SK-N-SH (cell line): ENCODE measurements at regions not wholly inside any gene's neighbourhood (a gene's known extent, or its start where the extent isn't known, plus 50 kb on each side); places are given as distances from the start of the nearest gene placed in this dataset.
"Not testable (repeated sequence)": the region's sequence is repeated elsewhere in the genome, so short reads cannot be mapped to it uniquely, and the experiment has no call there.

Experiments
- CTCF ChIA-PET: fragments of 300-600, 350-600 bp; formaldehyde crosslinking; extraction: SDS; loops from one replicate; lab custom pipeline; 2021; lab: Yijun Ruan, JAX
- POLR2A ChIA-PET: fragments of 350-600 bp; sonication (Branson Sonifier 250); formaldehyde crosslinking; extraction: SDS; loops from one replicate; lab custom pipeline; 2020; ENCODE audit warnings: antibody characterized with exemption, inconsistent platforms; lab: Yijun Ruan, JAX
- DNase-seq: peaks from one replicate; pipeline ENCODE4 v3.0.0; 2012
- H2AFZ ChIP-seq: fragments of 200-600 bp; sonication (generic); 2 replicates; pipeline ENCODE4 v1.8.1; 2016; ENCODE audit warnings: antibody characterized with exemption, mild to moderate bottlenecking, low read depth
- H3F3A ChIP-seq: fragments of 200-600 bp; sonication (generic); replicated peaks from 2 replicates; pipeline ENCODE3; 2016; ENCODE audit warnings: antibody characterized with exemption, mild to moderate bottlenecking; ENCODE audit not compliant: insufficient read depth
- H3K27ac ChIP-seq, 2 experiments: fragments of 200-500 bp in 1 of 2; fragments of 200-600 bp in 1 of 2; sonication (Bioruptor generic) in 1 of 2; sonication (generic), shearing (Covaris generic) in 1 of 2; 2 replicates each; pipeline versions ENCODE4 v1.5.1 to v1.6.1; 2014 to 2016; ENCODE audit warnings: low read depth in 2 of 2, inconsistent platforms in 1 of 2, low read length in 1 of 2, mild to moderate bottlenecking in 1 of 2, mixed read lengths in 1 of 2
- H3K27me3 ChIP-seq: fragments of 200-600 bp; sonication (generic), shearing (Covaris generic); 2 replicates; pipeline ENCODE4 v1.6.1; 2016; ENCODE audit warnings: mixed run types; ENCODE audit not compliant: insufficient read depth
- H3K36me3 ChIP-seq, 2 experiments: fragments of 200-500 bp in 1 of 2; fragments of 200-600 bp in 1 of 2; sonication (Bioruptor generic) in 1 of 2; sonication (generic) in 1 of 2; replicated peaks in 1 of 2; 2 replicates each; pipeline versions ENCODE3 to v1.5.1; 2014 to 2016; ENCODE audit warnings: low read length in 1 of 2, mild to moderate bottlenecking in 1 of 2; ENCODE audit not compliant: insufficient read depth in 2 of 2, control insufficient read depth in 1 of 2
- H3K4me1 ChIP-seq, 2 experiments: fragments of 200-500 bp in 1 of 2; fragments of 200-600 bp in 1 of 2; sonication (Bioruptor generic) in 1 of 2; sonication (generic), shearing (Covaris generic) in 1 of 2; 2 replicates each; pipeline versions ENCODE4 v1.5.1 to v1.6.1; 2014 to 2016; ENCODE audit warnings: low read depth in 1 of 2, low read length in 1 of 2, mixed run types in 1 of 2; ENCODE audit not compliant: insufficient read depth in 2 of 2, control insufficient read depth in 1 of 2
- H3K4me2 ChIP-seq: fragments of 200-600 bp; sonication (generic), shearing (Covaris generic); 2 replicates; pipeline ENCODE4 v1.6.1; 2017; ENCODE audit warnings: mixed run types
- H3K4me3 ChIP-seq, 2 experiments: fragments of 200-500 bp in 1 of 2; fragments of 200-600 bp in 1 of 2; sonication (Bioruptor generic) in 1 of 2; sonication (generic), shearing (Covaris generic) in 1 of 2; 2 replicates each; pipeline versions ENCODE4 v1.5.1 to v1.8.1; 2014 to 2016; ENCODE audit warnings: low read depth in 2 of 2, inconsistent platforms in 1 of 2, low read length in 1 of 2, mild to moderate bottlenecking in 1 of 2, mixed read lengths in 1 of 2, moderate library complexity in 1 of 2
- H3K79me2 ChIP-seq: fragments of 200-600 bp; sonication (generic); 2 replicates; pipeline ENCODE4 v1.8.1; 2017; ENCODE audit warnings: mild to moderate bottlenecking; ENCODE audit not compliant: insufficient read depth
- H3K9ac ChIP-seq: fragments of 200-600 bp; sonication (generic); 2 replicates; pipeline ENCODE4 v1.6.1; 2017; ENCODE audit warnings: mixed run types
- H3K9me2 ChIP-seq: fragments of 200-600 bp; sonication (generic); 2 replicates; pipeline ENCODE4 v1.6.1; 2017; ENCODE audit warnings: mixed run types
- H3K9me3 ChIP-seq: fragments of 200-600 bp; sonication (generic); 2 replicates; pipeline ENCODE4 v1.6.1; 2017; ENCODE audit warnings: mixed run types, mild to moderate bottlenecking, moderate library complexity
- H4K20me1 ChIP-seq: fragments of 200-600 bp; sonication (generic); 2 replicates; pipeline ENCODE4 v1.6.1; 2017; ENCODE audit warnings: mild to moderate bottlenecking, mixed run types; ENCODE audit not compliant: insufficient read depth
- ELF1 ChIP-seq: IDR thresholded peaks from 2 replicates; pipeline ENCODE4 v1.4.0; 2012
- EP300 ChIP-seq, 2 experiments: IDR thresholded peaks; 2 replicates each; pipeline versions ENCODE4 v1.4.0 to v1.6.1; 2012; ENCODE audit warnings: borderline replicate concordance in 1 of 2, low read depth in 1 of 2, low read length in 1 of 2
- FOSL2 ChIP-seq: IDR thresholded peaks from 2 replicates; pipeline ENCODE4 v1.4.0; 2012; ENCODE audit warnings: low read depth, mild to moderate bottlenecking, moderate library complexity, borderline replicate concordance
- FOXJ3 ChIP-seq: sonication (generic); formaldehyde crosslinking; IDR thresholded peaks from 2 replicates; pipeline ENCODE4 v1.5.1; 2020; ENCODE audit warnings: mild to moderate bottlenecking, missing genetic modification reagents
- FOXM1 ChIP-seq: IDR thresholded peaks from 2 replicates; pipeline ENCODE4 v1.4.0; 2012; ENCODE audit warnings: low read depth, mild to moderate bottlenecking
- NFIC ChIP-seq: IDR thresholded peaks from 2 replicates; pipeline ENCODE4 v1.4.0; 2012; ENCODE audit warnings: borderline replicate concordance
- NRF1 ChIP-seq: IDR thresholded peaks from 2 replicates; pipeline ENCODE4 v1.6.1; 2012; ENCODE audit warnings: low read depth, mild to moderate bottlenecking, low read length
- RAD21 ChIP-seq: IDR thresholded peaks from 2 replicates; pipeline ENCODE4 v1.6.1; 2012; ENCODE audit warnings: mild to moderate bottlenecking, low read length
- TAF1 ChIP-seq: IDR thresholded peaks from 2 replicates; pipeline ENCODE4 v1.6.1; 2012; ENCODE audit warnings: low read depth, mild to moderate bottlenecking, low read length, moderate library complexity, borderline replicate concordance
- TCF12 ChIP-seq: IDR thresholded peaks from 2 replicates; pipeline ENCODE4 v1.4.0; 2012
- YY1 ChIP-seq: IDR thresholded peaks from 2 replicates; pipeline ENCODE4 v1.4.0; 2012; ENCODE audit warnings: low read depth, mild to moderate bottlenecking
- WGBS: methylation state at CpG from one replicate; pipeline ENCODE4 v1.1.6; 2017; ENCODE audit warnings: low lambda C conversion rate; 5-methylcytosine and 5-hydroxymethylcytosine counted together
- TF ChIP-seq, protein P1 (sequence below): fragments of 200-600 bp; sonication (generic); IDR thresholded peaks from 2 replicates; pipeline ENCODE4 v1.6.1; 2017; ENCODE audit warnings: antibody characterized with exemption, mild to moderate bottlenecking, moderate library complexity
- TF ChIP-seq, protein P2 (sequence below): fragments of 150-350 bp; IDR thresholded peaks from 2 replicates; pipeline ENCODE4 v1.6.1; 2016; ENCODE audit warnings: mild to moderate bottlenecking, low read depth, low read length
- TF ChIP-seq, protein P3 (sequence below): IDR thresholded peaks from 2 replicates; pipeline ENCODE4; 2012
- TF ChIP-seq, protein P4 (sequence below): IDR thresholded peaks from 2 replicates; pipeline ENCODE4 v1.4.0; 2012; ENCODE audit warnings: low read depth

DNA sequence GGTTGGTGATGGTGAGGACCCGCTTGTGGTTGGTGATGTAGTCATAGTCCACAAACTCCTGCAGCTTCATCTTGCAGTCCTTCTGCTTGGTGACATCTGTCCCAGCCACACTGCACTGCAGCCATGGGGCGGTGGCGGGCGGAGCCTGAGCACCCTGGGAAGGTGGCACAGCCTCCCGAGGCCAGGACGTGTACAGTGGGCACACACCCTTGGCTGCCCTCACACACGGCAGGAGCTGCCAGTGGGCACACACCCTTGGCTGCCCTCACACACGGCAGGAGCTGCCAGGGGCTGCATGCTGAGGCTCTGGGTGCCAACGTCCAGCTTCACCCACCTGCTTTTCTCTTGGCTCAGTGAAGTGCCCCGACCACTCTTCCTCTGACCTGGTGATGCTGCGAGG lies 128.7 kb downstream of the TUBA3C start:
- 0% methylated on average over 1 of the region's 11 CpGs for WGBS

GRCh38 chr13:19052180-19052579 lies 129.4 kb downstream of the TUBA3C start:
- Histone ChIP-seq H3K9me2 (no peaks in the 10 kb centered on the region), H3K36me3 (no peaks in the 10 kb centered on the region), H2AFZ (no peak overlapping the region), H3K9ac (no peak overlapping the region), H3K27me3 (peaks cover 9% of the 10 kb centered on the region; the same call in 1 of the 2 replicates), H3K9me3 (no peaks in the 10 kb centered on the region), H4K20me1 (no peaks in the 10 kb centered on the region), H3K4me3 (no peak overlapping the region), H3K4me1 (no peaks in the 10 kb centered on the region), H3K4me2 (no peak overlapping the region), H3F3A (no peaks in the 10 kb centered on the region), H3K79me2 (no peaks in the 10 kb centered on the region), H3K27ac (no peak overlapping the region)
- DNase-seq, result no peak
- WGBS, result 9% methylated on average over 6 of the region's 6 CpGs
- TF ChIP-seq TAF1, result no peak
- CTCF ChIA-PET, result no interaction called here
- POLR2A ChIA-PET, result no interaction called here

More for the DNA sequence above, 128.7 kb downstream of the TUBA3C start:
- no peaks in the 10 kb centered on the region for H4K20me1 ChIP-seq
- H3K4me3 ChIP-seq, result no peak overlapping the region
- no peaks in the 10 kb centered on the region for H3K36me3 ChIP-seq
- H3K9ac ChIP-seq, result no peak overlapping the region
- no peaks in the 10 kb centered on the region for H3K79me2 ChIP-seq
- no peaks in the 10 kb centered on the region for H3K9me2 ChIP-seq
- DNase-seq, result no peak
- no peaks in the 10 kb centered on the region for H3K9me3 ChIP-seq
- peaks cover 9% of the 10 kb centered on the region; the same call in 1 of the 2 replicates for H3K27me3 ChIP-seq
- H3K4me1 ChIP-seq, result no peaks in the 10 kb centered on the region
- POLR2A ChIA-PET, result no interaction called here
- CTCF ChIA-PET, result no interaction called here
- TF ChIP-seq EP300 (IDR thresholded peaks at IDR 0.05; ENCODE audit: borderline replicate concordance in 1 of 2, low read depth in 1 of 2, low read length in 1 of 2), result no peak
- TF ChIP-seq FOSL2, result no peak
- H3K27ac ChIP-seq, result no peak overlapping the region
- H2AFZ ChIP-seq, result no peak overlapping the region
- no peaks in the 10 kb centered on the region for H3F3A ChIP-seq
- H3K4me2 ChIP-seq, result no peak overlapping the region

GRCh38 chr13:19050901-19051300 lies 130.7 kb downstream of the TUBA3C start:
- no peaks in the 10 kb centered on the region for H3K4me1 ChIP-seq
- no peak overlapping the region for H3K9ac ChIP-seq
- no peak for DNase-seq
- no peaks in the 10 kb centered on the region for H3K9me3 ChIP-seq
- H3K27me3 ChIP-seq, result 0 out of 2 replicates have a peak, but pooled peaks cover 9% of the 10 kb centered on the region
- CTCF ChIA-PET, result no interaction called here
- H3F3A ChIP-seq, result no peaks in the 10 kb centered on the region
- POLR2A ChIA-PET, result no interaction called here
- H4K20me1 ChIP-seq, result no peaks in the 10 kb centered on the region
- H3K79me2 ChIP-seq, result no peaks in the 10 kb centered on the region
- WGBS, result 0% methylated on average over 7 of the region's 10 CpGs
- no peak overlapping the region for H3K4me3 ChIP-seq
- H3K36me3 ChIP-seq, result no peaks in the 10 kb centered on the region
- no peaks in the 10 kb centered on the region for H3K9me2 ChIP-seq
- TF ChIP-seq TAF1 (no peak), FOXJ3 (CRISPR knock-in tag) (no peak), EP300 (IDR thresholded peaks at IDR 0.05; ENCODE audit: borderline replicate concordance in 1 of 2, low read depth in 1 of 2, low read length in 1 of 2) (no peak), ELF1 (no peak), FOXM1 (no peak), NFIC (no peak), YY1 (no peak), RAD21 (no peak), TCF12 (no peak), NRF1 (no peak)
- TF ChIP-seq, protein P1, sequence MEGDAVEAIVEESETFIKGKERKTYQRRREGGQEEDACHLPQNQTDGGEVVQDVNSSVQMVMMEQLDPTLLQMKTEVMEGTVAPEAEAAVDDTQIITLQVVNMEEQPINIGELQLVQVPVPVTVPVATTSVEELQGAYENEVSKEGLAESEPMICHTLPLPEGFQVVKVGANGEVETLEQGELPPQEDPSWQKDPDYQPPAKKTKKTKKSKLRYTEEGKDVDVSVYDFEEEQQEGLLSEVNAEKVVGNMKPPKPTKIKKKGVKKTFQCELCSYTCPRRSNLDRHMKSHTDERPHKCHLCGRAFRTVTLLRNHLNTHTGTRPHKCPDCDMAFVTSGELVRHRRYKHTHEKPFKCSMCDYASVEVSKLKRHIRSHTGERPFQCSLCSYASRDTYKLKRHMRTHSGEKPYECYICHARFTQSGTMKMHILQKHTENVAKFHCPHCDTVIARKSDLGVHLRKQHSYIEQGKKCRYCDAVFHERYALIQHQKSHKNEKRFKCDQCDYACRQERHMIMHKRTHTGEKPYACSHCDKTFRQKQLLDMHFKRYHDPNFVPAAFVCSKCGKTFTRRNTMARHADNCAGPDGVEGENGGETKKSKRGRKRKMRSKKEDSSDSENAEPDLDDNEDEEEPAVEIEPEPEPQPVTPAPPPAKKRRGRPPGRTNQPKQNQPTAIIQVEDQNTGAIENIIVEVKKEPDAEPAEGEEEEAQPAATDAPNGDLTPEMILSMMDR, result no peak
- TF ChIP-seq, protein P2, sequence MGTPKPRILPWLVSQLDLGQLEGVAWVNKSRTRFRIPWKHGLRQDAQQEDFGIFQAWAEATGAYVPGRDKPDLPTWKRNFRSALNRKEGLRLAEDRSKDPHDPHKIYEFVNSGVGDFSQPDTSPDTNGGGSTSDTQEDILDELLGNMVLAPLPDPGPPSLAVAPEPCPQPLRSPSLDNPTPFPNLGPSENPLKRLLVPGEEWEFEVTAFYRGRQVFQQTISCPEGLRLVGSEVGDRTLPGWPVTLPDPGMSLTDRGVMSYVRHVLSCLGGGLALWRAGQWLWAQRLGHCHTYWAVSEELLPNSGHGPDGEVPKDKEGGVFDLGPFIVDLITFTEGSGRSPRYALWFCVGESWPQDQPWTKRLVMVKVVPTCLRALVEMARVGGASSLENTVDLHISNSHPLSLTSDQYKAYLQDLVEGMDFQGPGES, result no peak
- TF ChIP-seq, protein P3, sequence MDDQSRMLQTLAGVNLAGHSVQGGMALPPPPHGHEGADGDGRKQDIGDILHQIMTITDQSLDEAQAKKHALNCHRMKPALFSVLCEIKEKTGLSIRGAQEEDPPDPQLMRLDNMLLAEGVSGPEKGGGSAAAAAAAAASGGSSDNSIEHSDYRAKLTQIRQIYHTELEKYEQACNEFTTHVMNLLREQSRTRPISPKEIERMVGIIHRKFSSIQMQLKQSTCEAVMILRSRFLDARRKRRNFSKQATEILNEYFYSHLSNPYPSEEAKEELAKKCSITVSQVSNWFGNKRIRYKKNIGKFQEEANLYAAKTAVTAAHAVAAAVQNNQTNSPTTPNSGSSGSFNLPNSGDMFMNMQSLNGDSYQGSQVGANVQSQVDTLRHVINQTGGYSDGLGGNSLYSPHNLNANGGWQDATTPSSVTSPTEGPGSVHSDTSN, result no peak
- TF ChIP-seq, protein P4, sequence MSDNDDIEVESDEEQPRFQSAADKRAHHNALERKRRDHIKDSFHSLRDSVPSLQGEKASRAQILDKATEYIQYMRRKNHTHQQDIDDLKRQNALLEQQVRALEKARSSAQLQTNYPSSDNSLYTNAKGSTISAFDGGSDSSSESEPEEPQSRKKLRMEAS, result no peak
- H3K4me2 ChIP-seq, result no peak overlapping the region
- H2AFZ ChIP-seq, result no peak overlapping the region
- no peak overlapping the region for H3K27ac ChIP-seq

GRCh38 chr13:19049624-19050023 lies 132.0 kb downstream of the TUBA3C start:
- DNase-seq, H3K79me2 ChIP-seq, H3F3A ChIP-seq, H3K4me3 ChIP-seq, H3K27ac ChIP-seq, H3K9me3 ChIP-seq, H4K20me1 ChIP-seq, H3K4me1 ChIP-seq, H3K27me3 ChIP-seq, H3K9ac ChIP-seq, POLR2A ChIA-PET, H3K36me3 ChIP-seq, H2AFZ ChIP-seq, CTCF ChIA-PET, H3K4me2 ChIP-seq, H3K9me2 ChIP-seq: not testable (repeated sequence)
- 0% methylated on average over 2 of the region's 13 CpGs for WGBS
